ENCODE measurements at regions not wholly inside any gene's neighbourhood (a gene's known extent, or its start where the extent isn't known, plus 50 kb on each side); places are given as distances from the start of the nearest gene placed in this dataset.

DNA sequence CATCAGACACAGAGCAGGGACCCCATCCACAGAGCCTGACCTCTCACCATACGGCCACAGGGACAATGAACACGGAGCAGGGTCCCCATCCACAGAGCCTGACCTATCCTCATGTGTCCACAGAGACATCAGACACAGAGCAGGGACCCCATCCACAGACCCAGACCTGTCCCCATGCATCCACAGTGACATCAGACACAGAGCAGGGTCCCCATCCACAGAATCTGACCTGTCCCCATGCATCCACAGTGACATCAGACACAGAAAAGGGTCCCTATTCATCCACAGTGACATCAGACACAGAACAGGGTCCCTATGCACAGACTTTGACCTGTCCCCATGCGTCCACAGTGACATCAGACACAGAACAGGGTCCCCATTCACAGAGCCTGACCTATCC lies 325.1 kb upstream of the RAB6C start:
- no peaks in the 10 kb centered on the region for H3K36me3 ChIP-seq (replicated peaks in 1 of 2; ENCODE audit: control insufficient read depth in 1 of 2, insufficient read depth in 2 of 2, low read length in 2 of 2)
- ChIA-PET POLR2A (no interaction called here), CTCF (ENCODE audit: low intra/inter-chr PET ratio, low total read pairs) (no interaction called here)
- in situ Hi-C loops (cut with HindIII; ENCODE audit: extremely low pct_ligation_motif_present, low pct_unique_long_range_greater_than_20kb): no loop called here
- 0 out of 2 replicates have a peak, but pooled peaks cover 4% of the 10 kb centered on the region for H3K4me1 ChIP-seq (ENCODE audit: insufficient read depth, low read length)
- intact Hi-C loops (cut with micrococcal nuclease; ENCODE audit: unreplicated experiment): no loop called here
- DNase-seq (ENCODE audit: low spot score) (no peak), FAIRE-seq (no peak), ATAC-seq (no peak)
- H4K20me1 ChIP-seq (ENCODE audit: insufficient read depth, low read length): no peaks in the 10 kb centered on the region; the same call in 1 of the 2 replicates
- no peak overlapping the region for H3K27ac ChIP-seq (ENCODE audit: extremely low read length, insufficient read depth, low read length)
- H3K79me2 ChIP-seq (ENCODE audit: insufficient read depth, low read length): no peaks in the 10 kb centered on the region
- no peak overlapping the region for H2AFZ ChIP-seq (ENCODE audit: low read length)
- WGBS (ENCODE audit: low lambda C conversion rate): 3% methylated on average over 3 of the region's 3 CpGs
- H3K9me3 ChIP-seq (ENCODE audit: low read length): peaks cover 3% of the 10 kb centered on the region; the same call in 1 of the 2 replicates
- no peak overlapping the region for H3K4me2 ChIP-seq (ENCODE audit: low read depth, low read length)
- peak; percentile 32; the same call in 1 of the 2 replicates for TF ChIP-seq CREB1 (IDR thresholded peaks at IDR 0.05)
- TF ChIP-seq CREB1 (CRISPR knock-in tag; IDR thresholded peaks at IDR 0.05): no peak
- TF ChIP-seq, protein P1, sequence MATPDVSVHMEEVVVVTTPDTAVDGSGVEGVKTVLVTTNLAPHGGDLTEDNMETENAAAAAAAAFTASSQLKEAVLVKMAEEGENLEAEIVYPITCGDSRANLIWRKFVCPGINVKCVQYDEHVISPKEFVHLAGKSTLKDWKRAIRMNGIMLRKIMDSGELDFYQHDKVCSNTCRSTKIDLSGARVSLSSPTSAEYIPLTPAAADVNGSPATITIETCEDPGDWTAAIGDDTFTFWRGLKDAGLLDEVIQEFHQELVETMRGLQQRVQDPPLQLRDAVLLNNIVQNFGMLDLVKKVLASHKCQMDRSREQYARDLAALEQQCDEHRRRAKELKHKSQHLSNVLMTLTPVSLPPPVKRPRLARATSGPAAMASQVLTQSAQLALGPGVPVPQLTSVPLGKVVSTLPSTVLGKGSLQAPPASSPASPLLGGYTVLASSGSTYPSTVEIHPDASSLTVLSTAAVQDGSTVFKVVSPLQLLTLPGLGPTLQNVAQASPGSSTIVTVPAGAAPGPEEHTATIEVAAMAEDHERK (CRISPR knock-in tag; IDR thresholded peaks at IDR 0.05; ENCODE audit: low read depth): no peak
- H3K27me3 ChIP-seq (ENCODE audit: control insufficient read depth in 1 of 2, insufficient read depth in 2 of 2, low read length in 2 of 2): peaks cover 0 to 17% of the 10 kb centered on the region in 2 experiments; a peak in 3 of 5 replicates
- H3K9ac ChIP-seq (ENCODE audit: insufficient read depth, low read depth, low read length): no peak overlapping the region
- no TSS peak for BruUV-seq (replicated peaks)
- H3K4me3 ChIP-seq (replicated peaks in 1 of 3; ENCODE audit: insufficient read depth in 1 of 3, low read depth in 2 of 3, low read length in 3 of 3): no peak overlapping the region

GRCh38 chr2:129656081-129656598 lies 323.3 kb upstream of the RAB6C start:
- no peaks in the 10 kb centered on the region; the same call in 1 of the 2 replicates for H4K20me1 ChIP-seq (ENCODE audit: insufficient read depth, low read length)
- 18% methylated on average over 6 of the region's 6 CpGs for WGBS (ENCODE audit: low lambda C conversion rate)
- POLR2A ChIA-PET: no interaction called here
- no peak overlapping the region for H2AFZ ChIP-seq (ENCODE audit: low read length)
- no peak for FAIRE-seq
- no peak overlapping the region for H3K4me2 ChIP-seq (ENCODE audit: low read depth, low read length)
- peaks cover 3% of the 10 kb centered on the region; the same call in 1 of the 2 replicates for H3K9me3 ChIP-seq (ENCODE audit: low read length)
- DNase-seq (ENCODE audit: low spot score): no peak
- in situ Hi-C loops (cut with HindIII; ENCODE audit: extremely low pct_ligation_motif_present, low pct_unique_long_range_greater_than_20kb): no loop called here
- no peaks in the 10 kb centered on the region for H3K36me3 ChIP-seq (replicated peaks in 1 of 2; ENCODE audit: control insufficient read depth in 1 of 2, insufficient read depth in 2 of 2, low read length in 2 of 2)
- H3K4me3 ChIP-seq (replicated peaks in 1 of 3; ENCODE audit: insufficient read depth in 1 of 3, low read depth in 2 of 3, low read length in 3 of 3): no peak overlapping the region
- no peak overlapping the region for H3K27ac ChIP-seq (ENCODE audit: extremely low read length, insufficient read depth, low read length)
- H3K9ac ChIP-seq (ENCODE audit: insufficient read depth, low read depth, low read length): no peak overlapping the region
- 0 out of 2 replicates have a peak, but pooled peaks cover 4% of the 10 kb centered on the region for H3K4me1 ChIP-seq (ENCODE audit: insufficient read depth, low read length)
- ATAC-seq: no peak
- H3K79me2 ChIP-seq (ENCODE audit: insufficient read depth, low read length): no peaks in the 10 kb centered on the region
- peaks cover 0 to 10% of the 10 kb centered on the region in 2 experiments; a peak in 3 of 5 replicates for H3K27me3 ChIP-seq (ENCODE audit: control insufficient read depth in 1 of 2, insufficient read depth in 2 of 2, low read length in 2 of 2)
- intact Hi-C loops (cut with micrococcal nuclease; ENCODE audit: unreplicated experiment): no loop called here
- CTCF ChIA-PET (ENCODE audit: low intra/inter-chr PET ratio, low total read pairs): no interaction called here
- BruUV-seq (replicated peaks): no TSS peak
- TF ChIP-seq ZNF891 (CRISPR knock-in tag; IDR thresholded peaks at IDR 0.05) (no peak), REXO4 (CRISPR knock-in tag; IDR thresholded peaks at IDR 0.05; ENCODE audit: borderline replicate concordance) (no peak), TBP (CRISPR knock-in tag; IDR thresholded peaks at IDR 0.05) (no peak), ZNF256 (CRISPR knock-in tag; conservative IDR thresholded peaks at IDR 0.05) (no peak), ZNF710 (CRISPR knock-in tag; IDR thresholded peaks at IDR 0.05; ENCODE audit: borderline replicate concordance) (no peak), ZFP90 (CRISPR knock-in tag; IDR thresholded peaks at IDR 0.05; ENCODE audit: borderline replicate concordance) (no peak)
- TF ChIP-seq, protein P2, sequence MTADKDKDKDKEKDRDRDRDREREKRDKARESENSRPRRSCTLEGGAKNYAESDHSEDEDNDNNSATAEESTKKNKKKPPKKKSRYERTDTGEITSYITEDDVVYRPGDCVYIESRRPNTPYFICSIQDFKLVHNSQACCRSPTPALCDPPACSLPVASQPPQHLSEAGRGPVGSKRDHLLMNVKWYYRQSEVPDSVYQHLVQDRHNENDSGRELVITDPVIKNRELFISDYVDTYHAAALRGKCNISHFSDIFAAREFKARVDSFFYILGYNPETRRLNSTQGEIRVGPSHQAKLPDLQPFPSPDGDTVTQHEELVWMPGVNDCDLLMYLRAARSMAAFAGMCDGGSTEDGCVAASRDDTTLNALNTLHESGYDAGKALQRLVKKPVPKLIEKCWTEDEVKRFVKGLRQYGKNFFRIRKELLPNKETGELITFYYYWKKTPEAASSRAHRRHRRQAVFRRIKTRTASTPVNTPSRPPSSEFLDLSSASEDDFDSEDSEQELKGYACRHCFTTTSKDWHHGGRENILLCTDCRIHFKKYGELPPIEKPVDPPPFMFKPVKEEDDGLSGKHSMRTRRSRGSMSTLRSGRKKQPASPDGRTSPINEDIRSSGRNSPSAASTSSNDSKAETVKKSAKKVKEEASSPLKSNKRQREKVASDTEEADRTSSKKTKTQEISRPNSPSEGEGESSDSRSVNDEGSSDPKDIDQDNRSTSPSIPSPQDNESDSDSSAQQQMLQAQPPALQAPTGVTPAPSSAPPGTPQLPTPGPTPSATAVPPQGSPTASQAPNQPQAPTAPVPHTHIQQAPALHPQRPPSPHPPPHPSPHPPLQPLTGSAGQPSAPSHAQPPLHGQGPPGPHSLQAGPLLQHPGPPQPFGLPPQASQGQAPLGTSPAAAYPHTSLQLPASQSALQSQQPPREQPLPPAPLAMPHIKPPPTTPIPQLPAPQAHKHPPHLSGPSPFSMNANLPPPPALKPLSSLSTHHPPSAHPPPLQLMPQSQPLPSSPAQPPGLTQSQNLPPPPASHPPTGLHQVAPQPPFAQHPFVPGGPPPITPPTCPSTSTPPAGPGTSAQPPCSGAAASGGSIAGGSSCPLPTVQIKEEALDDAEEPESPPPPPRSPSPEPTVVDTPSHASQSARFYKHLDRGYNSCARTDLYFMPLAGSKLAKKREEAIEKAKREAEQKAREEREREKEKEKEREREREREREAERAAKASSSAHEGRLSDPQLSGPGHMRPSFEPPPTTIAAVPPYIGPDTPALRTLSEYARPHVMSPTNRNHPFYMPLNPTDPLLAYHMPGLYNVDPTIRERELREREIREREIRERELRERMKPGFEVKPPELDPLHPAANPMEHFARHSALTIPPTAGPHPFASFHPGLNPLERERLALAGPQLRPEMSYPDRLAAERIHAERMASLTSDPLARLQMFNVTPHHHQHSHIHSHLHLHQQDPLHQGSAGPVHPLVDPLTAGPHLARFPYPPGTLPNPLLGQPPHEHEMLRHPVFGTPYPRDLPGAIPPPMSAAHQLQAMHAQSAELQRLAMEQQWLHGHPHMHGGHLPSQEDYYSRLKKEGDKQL (CRISPR knock-in tag; IDR thresholded peaks at IDR 0.05; ENCODE audit: low read depth): no peak
